B cell (primary cell): ENCODE measurements at regions not wholly inside any gene's neighbourhood (a gene's known extent, or its start where the extent isn't known, plus 50 kb on each side); places are given as distances from the start of the nearest gene placed in this dataset.

Source experiments
- ATAC-seq: fragments of 200-7000 bp; cut with Tn5 transposase; one replicate; pipeline ENCODE4 v1.10.0; 2021; ENCODE audit warnings: low read depth, mild to moderate bottlenecking, moderate number of reproducible peaks, moderate library complexity
- CTCF ChIA-PET: fragments of 350-600 bp; sonication (Branson Sonifier 250); formaldehyde crosslinking; loops from one replicate; lab custom pipeline; 2021; ENCODE audit warnings: antibody characterized with exemption, inconsistent platforms; lab: Charles Lee
- POLR2A ChIA-PET: fragments of 350-600 bp; sonication (Branson Sonifier 250); formaldehyde crosslinking; loops from one replicate; lab custom pipeline; 2021; ENCODE audit warnings: antibody characterized with exemption; lab: Charles Lee
- DNase-seq: peaks from one replicate; pipeline ENCODE4 v3.0.0; 2013
- H2AFZ ChIP-seq: 2 replicates; pipeline ENCODE4 v1.6.1; 2012; ENCODE audit warnings: mild to moderate bottlenecking, low read depth, low read length; ENCODE audit not compliant: insufficient read depth, poor library complexity, severe bottlenecking
- H3K27ac ChIP-seq, 2 donors: 1 replicate in 1 of 2; 2 replicates in 1 of 2; pipeline ENCODE4 v1.5.1; 2012 to 2013; ENCODE audit warnings: low read length in 2 of 2, mild to moderate bottlenecking in 2 of 2, moderate library complexity in 1 of 2
- H3K27me3 ChIP-seq, 4 experiments: fragments of 200-600 bp in 1 of 4; sonication (generic) in 1 of 4; replicated peaks in 1 of 4; 1 replicate in 2 of 4; 2 replicates in 2 of 4; pipeline versions ENCODE4 v1.6.1 to v1.7.0; 2013 to 2016; ENCODE audit warnings: low read length in 3 of 4, mild to moderate bottlenecking in 2 of 4, mixed read lengths in 1 of 4, moderate library complexity in 1 of 4; ENCODE audit not compliant: insufficient read depth in 4 of 4, control insufficient read depth in 3 of 4; ENCODE audit errors: control extremely low read depth in 1 of 4
- H3K36me3 ChIP-seq, 2 experiments: replicated peaks in 1 of 2; 1 replicate in 1 of 2; 2 replicates in 1 of 2; pipeline versions ENCODE4 v1.6.1 to v1.7.1; 2013; ENCODE audit warnings: low read length in 1 of 2; ENCODE audit not compliant: insufficient read depth in 2 of 2, control insufficient read depth in 1 of 2; ENCODE audit errors: control extremely low read depth in 1 of 2, extremely low read depth in 1 of 2
- H3K4me1 ChIP-seq, 2 donors: fragments of 200-600 bp in 1 of 2; sonication (generic) in 1 of 2; 1 replicate in 1 of 2; 2 replicates in 1 of 2; pipeline versions ENCODE4 v1.5.1 to v1.6.1; 2013 to 2017; ENCODE audit warnings: low read length in 2 of 2; ENCODE audit not compliant: control insufficient read depth in 2 of 2, insufficient read depth in 2 of 2
- H3K4me2 ChIP-seq: replicated peaks from 2 replicates; pipeline ENCODE3; 2012; ENCODE audit warnings: mild to moderate bottlenecking, low read depth, low read length; ENCODE audit not compliant: poor library complexity, severe bottlenecking
- H3K4me3 ChIP-seq, 5 experiments: fragments of 200-600 bp in 1 of 5; sonication (generic) in 1 of 5; 1 replicate in 3 of 5; 2 replicates in 2 of 5; pipeline versions ENCODE4 v1.5.1 to v1.7.0; 2011 to 2016; ENCODE audit warnings: low read length in 4 of 5, mild to moderate bottlenecking in 4 of 5, low read depth in 2 of 5, control low read depth in 1 of 5, moderate library complexity in 1 of 5; ENCODE audit not compliant: insufficient read depth in 1 of 5; ENCODE audit errors: control extremely low read depth in 1 of 5, extremely low read depth in 1 of 5
- H3K79me2 ChIP-seq: fragments of 200-600 bp; sonication (generic); one replicate; pipeline ENCODE4 v1.6.0; 2016; ENCODE audit warnings: low read length; ENCODE audit not compliant: control insufficient read depth, insufficient read depth
- H3K9ac ChIP-seq: fragments of 200-600 bp; sonication (generic); 2 replicates; pipeline ENCODE4 v1.6.1; 2017; ENCODE audit warnings: mild to moderate bottlenecking, low read length, moderate library complexity
- H3K9me3 ChIP-seq, 3 donors: one replicate each; pipeline versions ENCODE4 v1.6.1 to v1.7.1; 2013; ENCODE audit warnings: low read length in 2 of 3; ENCODE audit not compliant: control insufficient read depth in 2 of 3, insufficient read depth in 1 of 3; ENCODE audit errors: control extremely low read depth in 1 of 3
- H4K20me1 ChIP-seq: 2 replicates; pipeline ENCODE4 v1.6.0; 2012; ENCODE audit warnings: mild to moderate bottlenecking, low read length; ENCODE audit not compliant: insufficient read depth, control insufficient read depth, poor library complexity, severe bottlenecking
- H3K27ac Mint-ChIP-seq: one replicate; pipeline ENCODE4 v1.8.0; 2021; ENCODE audit warnings: mixed read lengths
- H3K27me3 Mint-ChIP-seq: one replicate; pipeline ENCODE4 v1.8.0; 2021; ENCODE audit warnings: mixed read lengths
- H3K4me1 Mint-ChIP-seq: one replicate; pipeline ENCODE4 v1.8.0; 2021; ENCODE audit warnings: mixed read lengths
- H3K4me3 Mint-ChIP-seq: one replicate; pipeline ENCODE4 v1.8.0; 2021; ENCODE audit warnings: mixed read lengths
- H3K9me3 Mint-ChIP-seq: one replicate; pipeline ENCODE4 v1.8.0; 2022; ENCODE audit warnings: mixed read lengths; ENCODE audit not compliant: insufficient read depth
- EZH2 ChIP-seq: IDR thresholded peaks from 2 replicates; pipeline ENCODE4 v1.6.1; 2012; ENCODE audit warnings: borderline replicate concordance, low read depth, mild to moderate bottlenecking, moderate library complexity, low read length; ENCODE audit not compliant: insufficient read depth, poor library complexity, severe bottlenecking
- WGBS: methylation state at CpG from one replicate; pipeline ENCODE4 v1.1.5; 2013; ENCODE audit warnings: missing lambda C conversion rate; ENCODE audit not compliant: insufficient coverage; 5-methylcytosine and 5-hydroxymethylcytosine counted together
- intact Hi-C: fragments of 100-400 bp; cut with micrococcal nuclease; formaldehyde crosslinking; loops from one replicate; pipeline ENCODE4 v1.10.0; 2022
- TF ChIP-seq, protein P1 (sequence below): fragments of 200-600 bp; IDR thresholded peaks from one replicate; pipeline ENCODE4 v1.8.0; 2022; ENCODE audit warnings: antibody characterized with exemption, mild to moderate bottlenecking

DNA sequence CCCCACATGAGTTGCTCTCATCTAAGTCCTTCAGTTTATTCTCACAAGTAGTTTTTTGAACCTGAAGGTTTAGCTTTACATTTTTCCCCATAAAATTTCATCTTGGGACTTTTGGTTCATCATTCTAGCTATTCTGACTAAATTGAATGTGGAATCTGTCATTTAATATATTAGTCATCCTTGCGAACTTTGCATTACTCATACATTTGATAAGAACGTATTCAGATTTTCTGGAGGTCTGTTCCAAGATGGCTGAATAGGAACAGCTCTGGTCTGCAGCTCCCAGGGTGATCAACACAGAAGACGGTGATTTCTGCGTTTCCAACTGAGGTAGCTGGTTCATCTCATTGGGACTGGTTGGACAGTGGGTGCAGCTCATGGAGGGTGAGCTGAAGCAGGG, 59.8 kb upstream of the CSF1 start:
- TF ChIP-seq, protein P1, sequence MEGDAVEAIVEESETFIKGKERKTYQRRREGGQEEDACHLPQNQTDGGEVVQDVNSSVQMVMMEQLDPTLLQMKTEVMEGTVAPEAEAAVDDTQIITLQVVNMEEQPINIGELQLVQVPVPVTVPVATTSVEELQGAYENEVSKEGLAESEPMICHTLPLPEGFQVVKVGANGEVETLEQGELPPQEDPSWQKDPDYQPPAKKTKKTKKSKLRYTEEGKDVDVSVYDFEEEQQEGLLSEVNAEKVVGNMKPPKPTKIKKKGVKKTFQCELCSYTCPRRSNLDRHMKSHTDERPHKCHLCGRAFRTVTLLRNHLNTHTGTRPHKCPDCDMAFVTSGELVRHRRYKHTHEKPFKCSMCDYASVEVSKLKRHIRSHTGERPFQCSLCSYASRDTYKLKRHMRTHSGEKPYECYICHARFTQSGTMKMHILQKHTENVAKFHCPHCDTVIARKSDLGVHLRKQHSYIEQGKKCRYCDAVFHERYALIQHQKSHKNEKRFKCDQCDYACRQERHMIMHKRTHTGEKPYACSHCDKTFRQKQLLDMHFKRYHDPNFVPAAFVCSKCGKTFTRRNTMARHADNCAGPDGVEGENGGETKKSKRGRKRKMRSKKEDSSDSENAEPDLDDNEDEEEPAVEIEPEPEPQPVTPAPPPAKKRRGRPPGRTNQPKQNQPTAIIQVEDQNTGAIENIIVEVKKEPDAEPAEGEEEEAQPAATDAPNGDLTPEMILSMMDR = no peak
- TF ChIP-seq EZH2 = no peak
- intact Hi-C loops = no loop called here
- Histone ChIP-seq H2AFZ (no peak overlapping the region), H3K79me2 (no peaks in the 10 kb centered on the region), H3K36me3 (no peaks in the 10 kb centered on the region), H3K4me1 (no peaks in the 10 kb centered on the region), H3K4me3 (no peak overlapping the region), H3K27ac (no peak overlapping the region), H3K4me2 (no peak overlapping the region), H3K27me3 (peaks cover 0 to 4% (median 0%) of the 10 kb centered on the region in 4 experiments), H3K9ac (no peak overlapping the region), H3K9me3 (no peaks in the 10 kb centered on the region), H4K20me1 (no peaks in the 10 kb centered on the region)
- H3K27ac Mint-ChIP-seq = no peak overlapping the region
- H3K9me3 Mint-ChIP-seq = no peaks in the 10 kb centered on the region
- ChIA-PET CTCF (interaction anchor here (1.6 kb wide), 1 partner anchor 212 kb away, joined by 4 read pairs; no protein-coding TSS in a partner anchor), POLR2A (no interaction called here)
- H3K4me3 Mint-ChIP-seq = no peak overlapping the region
- no peak for DNase-seq
- no peak for ATAC-seq
- 90% methylated on average over 3 of the region's 4 CpGs for WGBS
- peaks cover 11% of the 10 kb centered on the region for H3K27me3 Mint-ChIP-seq
- H3K4me1 Mint-ChIP-seq = no peaks in the 10 kb centered on the region

DNA sequence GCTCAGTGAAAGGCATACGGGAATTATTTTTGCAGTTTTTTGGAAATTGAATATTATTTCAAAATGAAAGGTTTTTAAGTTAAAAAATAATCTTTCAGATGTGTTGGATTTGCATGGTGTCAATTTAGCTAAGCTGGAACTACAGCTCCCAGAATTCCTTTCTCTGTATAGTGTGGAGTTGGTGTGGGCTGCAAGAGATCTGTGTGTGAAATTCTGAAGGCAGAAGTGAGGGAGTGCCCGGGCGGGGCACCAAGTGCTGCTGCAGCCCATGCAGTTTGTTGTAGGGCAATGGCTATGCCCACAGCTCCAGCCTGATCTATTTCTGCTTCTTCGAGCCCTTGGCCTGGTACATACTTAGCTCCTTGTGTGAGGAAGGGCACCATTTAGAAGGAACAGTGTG, 60.5 kb upstream of the CSF1 start:
- TF ChIP-seq, protein P1 = no peak
- no peak for TF ChIP-seq EZH2
- ATAC-seq (no peak), DNase-seq (no peak)
- CTCF ChIA-PET = no interaction called here
- Mint-ChIP-seq H3K27ac (no peak overlapping the region), H3K9me3 (no peaks in the 10 kb centered on the region), H3K27me3 (peaks cover 7% of the 10 kb centered on the region), H3K4me3 (no peak overlapping the region), H3K4me1 (no peaks in the 10 kb centered on the region)
- H3K4me1 ChIP-seq = no peaks in the 10 kb centered on the region
- H3K27me3 ChIP-seq = peaks cover 0 to 1% (median 0%) of the 10 kb centered on the region in 4 experiments
- WGBS = 100% methylated on average over 4 of the region's 4 CpGs
- no peaks in the 10 kb centered on the region for H3K36me3 ChIP-seq
- H2AFZ ChIP-seq = no peak overlapping the region
- no peak overlapping the region for H3K27ac ChIP-seq
- H3K9ac ChIP-seq = no peak overlapping the region
- intact Hi-C loops = no loop called here
- no peaks in the 10 kb centered on the region for H4K20me1 ChIP-seq
- no peaks in the 10 kb centered on the region for H3K79me2 ChIP-seq
- H3K4me2 ChIP-seq = no peak overlapping the region
- POLR2A ChIA-PET = interaction anchor here (0.6 kb wide), 1 partner anchor 115 kb away, joined by 11 read pairs; no protein-coding TSS in a partner anchor
- no peak overlapping the region for H3K4me3 ChIP-seq
- no peaks in the 10 kb centered on the region for H3K9me3 ChIP-seq
